ENCODE measurements at regions not wholly inside any gene's neighbourhood (a gene's known extent, or its start where the extent isn't known, plus 50 kb on each side); places are given as distances from the start of the nearest gene placed in this dataset.

DNA sequence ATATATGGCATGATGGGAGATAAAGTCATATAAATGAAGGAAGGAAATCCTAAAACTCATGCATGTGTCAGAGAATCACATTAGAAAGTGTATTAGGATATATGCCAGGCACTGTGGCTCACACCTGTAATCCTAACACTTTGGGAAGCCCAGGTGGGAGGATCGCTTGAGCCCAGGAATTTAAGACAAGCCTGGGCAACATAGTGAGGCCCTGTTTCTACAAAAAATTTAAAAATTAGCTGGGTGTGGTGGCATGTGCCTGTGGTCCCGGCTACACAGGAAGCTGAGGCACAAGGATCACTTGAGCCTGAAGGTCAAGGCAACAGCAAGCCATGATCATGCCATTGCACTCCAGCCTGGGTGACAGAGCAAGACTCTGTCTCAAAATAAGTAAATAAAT, 130.3 kb upstream of the ARID2 start:
- no peak overlapping the region for H3K4me3 ChIP-seq
- H3K36me3 ChIP-seq (ENCODE audit: control insufficient read depth in 4 of 4, insufficient read depth in 4 of 4, low read length in 4 of 4): no peaks in the 10 kb centered on the region
- no peak for DNase-seq
- no peak overlapping the region for H3K27ac ChIP-seq (ENCODE audit: low read depth in 1 of 2, low read length in 1 of 2)
- ATAC-seq (ENCODE audit: insufficient read depth, low FRiP score): no peak
- TF ChIP-seq, protein P1, sequence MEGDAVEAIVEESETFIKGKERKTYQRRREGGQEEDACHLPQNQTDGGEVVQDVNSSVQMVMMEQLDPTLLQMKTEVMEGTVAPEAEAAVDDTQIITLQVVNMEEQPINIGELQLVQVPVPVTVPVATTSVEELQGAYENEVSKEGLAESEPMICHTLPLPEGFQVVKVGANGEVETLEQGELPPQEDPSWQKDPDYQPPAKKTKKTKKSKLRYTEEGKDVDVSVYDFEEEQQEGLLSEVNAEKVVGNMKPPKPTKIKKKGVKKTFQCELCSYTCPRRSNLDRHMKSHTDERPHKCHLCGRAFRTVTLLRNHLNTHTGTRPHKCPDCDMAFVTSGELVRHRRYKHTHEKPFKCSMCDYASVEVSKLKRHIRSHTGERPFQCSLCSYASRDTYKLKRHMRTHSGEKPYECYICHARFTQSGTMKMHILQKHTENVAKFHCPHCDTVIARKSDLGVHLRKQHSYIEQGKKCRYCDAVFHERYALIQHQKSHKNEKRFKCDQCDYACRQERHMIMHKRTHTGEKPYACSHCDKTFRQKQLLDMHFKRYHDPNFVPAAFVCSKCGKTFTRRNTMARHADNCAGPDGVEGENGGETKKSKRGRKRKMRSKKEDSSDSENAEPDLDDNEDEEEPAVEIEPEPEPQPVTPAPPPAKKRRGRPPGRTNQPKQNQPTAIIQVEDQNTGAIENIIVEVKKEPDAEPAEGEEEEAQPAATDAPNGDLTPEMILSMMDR (IDR thresholded peaks at IDR 0.05; ENCODE audit: control extremely low read depth, extremely low read depth): no peak
- WGBS, 2 donors: 74 to 87% methylated on average over 2 of the region's 2 CpGs
- H3K9ac ChIP-seq (ENCODE audit: insufficient read depth in 1 of 2, low read length in 2 of 2): no peak overlapping the region
- no peaks in the 10 kb centered on the region for H3K4me1 ChIP-seq (ENCODE audit: control insufficient read depth in 5 of 5, insufficient read depth in 5 of 5, low read length in 5 of 5)
- peaks cover 0 to 8% (median 0%) of the 10 kb centered on the region in 3 donors for H3K27me3 ChIP-seq (ENCODE audit: control insufficient read depth in 3 of 3, insufficient read depth in 3 of 3, low read length in 2 of 3)
- no peaks in the 10 kb centered on the region for H3K9me3 ChIP-seq (ENCODE audit: control insufficient read depth in 4 of 4, insufficient read depth in 3 of 4, low read length in 3 of 4)

DNA sequence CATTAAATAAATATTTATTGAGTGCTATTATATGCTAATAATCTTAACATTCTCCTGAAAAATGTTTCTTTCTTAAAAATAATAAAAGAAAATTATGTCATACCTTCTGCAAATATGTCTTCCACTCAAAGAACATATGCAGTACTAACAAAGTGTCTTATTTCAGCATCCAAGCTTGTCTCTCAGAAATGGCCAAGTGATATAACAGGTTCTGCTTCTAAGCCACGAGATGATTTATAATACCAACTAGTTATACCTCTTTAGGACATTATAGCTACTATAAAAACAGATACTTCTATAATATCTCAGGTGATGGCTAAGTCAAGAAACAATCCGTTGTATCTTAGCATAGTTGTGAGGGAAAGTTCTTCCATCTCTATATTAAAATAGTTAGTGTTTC, 128.1 kb upstream of the ARID2 start:
- H3K9me3 ChIP-seq (ENCODE audit: control insufficient read depth in 4 of 4, insufficient read depth in 3 of 4, low read length in 3 of 4): peaks cover 0 to 5% (median 2%) of the 10 kb centered on the region in 4 donors

DNA sequence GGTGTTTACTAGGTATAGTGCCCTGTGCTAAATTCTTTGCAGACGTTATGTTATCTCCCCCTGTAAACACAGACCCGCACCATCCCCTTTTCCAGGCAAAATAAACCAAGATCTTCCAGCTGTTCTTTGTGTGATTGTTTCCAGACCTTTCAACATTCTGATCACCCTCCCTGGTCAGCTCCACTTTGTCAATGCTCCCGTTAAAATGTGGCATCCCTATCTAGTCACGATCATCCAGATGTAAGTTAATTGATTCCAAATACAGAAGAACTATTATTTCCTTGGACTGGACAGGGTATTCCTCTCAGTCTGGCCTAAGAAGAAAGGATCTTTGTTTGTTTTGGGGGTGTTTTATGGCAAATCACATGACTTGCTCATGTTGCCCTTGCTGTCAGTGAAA, 127.6 kb upstream of the ARID2 start:
- TF ChIP-seq, protein P1 (IDR thresholded peaks at IDR 0.05; ENCODE audit: control extremely low read depth, extremely low read depth): no peak
- Histone ChIP-seq H3K36me3 (ENCODE audit: control insufficient read depth in 4 of 4, insufficient read depth in 4 of 4, low read length in 4 of 4) (no peaks in the 10 kb centered on the region), H3K9me3 (ENCODE audit: control insufficient read depth in 4 of 4, insufficient read depth in 3 of 4, low read length in 3 of 4) (peaks cover 0 to 5% (median 2%) of the 10 kb centered on the region in 4 donors), H3K4me3 (no peak overlapping the region), H3K27ac (ENCODE audit: low read depth in 1 of 2, low read length in 1 of 2) (no peak overlapping the region), H3K27me3 (ENCODE audit: control insufficient read depth in 3 of 3, insufficient read depth in 3 of 3, low read length in 2 of 3) (peaks cover 0 to 5% (median 0%) of the 10 kb centered on the region in 3 donors), H3K9ac (ENCODE audit: insufficient read depth in 1 of 2, low read length in 2 of 2) (no peak overlapping the region), H3K4me1 (ENCODE audit: control insufficient read depth in 5 of 5, insufficient read depth in 5 of 5, low read length in 5 of 5) (no peaks in the 10 kb centered on the region)
- WGBS, 2 donors: 52 to 63% methylated on average over 4 of the region's 4 CpGs
- ATAC-seq (ENCODE audit: insufficient read depth, low FRiP score) (no peak), DNase-seq (no peak)

More for the DNA sequence above, 128.1 kb upstream of the ARID2 start:
- Histone ChIP-seq H3K4me1 (ENCODE audit: control insufficient read depth in 5 of 5, insufficient read depth in 5 of 5, low read length in 5 of 5) (no peaks in the 10 kb centered on the region), H3K9ac (ENCODE audit: insufficient read depth in 1 of 2, low read length in 2 of 2) (no peak overlapping the region), H3K27ac (ENCODE audit: low read depth in 1 of 2, low read length in 1 of 2) (no peak overlapping the region), H3K27me3 (ENCODE audit: control insufficient read depth in 3 of 3, insufficient read depth in 3 of 3, low read length in 2 of 3) (peaks cover 0 to 8% (median 0%) of the 10 kb centered on the region in 3 donors), H3K4me3 (no peak overlapping the region), H3K36me3 (ENCODE audit: control insufficient read depth in 4 of 4, insufficient read depth in 4 of 4, low read length in 4 of 4) (no peaks in the 10 kb centered on the region)
- DNase-seq: no peak
- ATAC-seq (ENCODE audit: insufficient read depth, low FRiP score): no peak
- WGBS, 2 donors: 79 to 94% methylated on average over 2 of the region's 2 CpGs
- TF ChIP-seq, protein P1 (IDR thresholded peaks at IDR 0.05; ENCODE audit: control extremely low read depth, extremely low read depth): no peak

DNA sequence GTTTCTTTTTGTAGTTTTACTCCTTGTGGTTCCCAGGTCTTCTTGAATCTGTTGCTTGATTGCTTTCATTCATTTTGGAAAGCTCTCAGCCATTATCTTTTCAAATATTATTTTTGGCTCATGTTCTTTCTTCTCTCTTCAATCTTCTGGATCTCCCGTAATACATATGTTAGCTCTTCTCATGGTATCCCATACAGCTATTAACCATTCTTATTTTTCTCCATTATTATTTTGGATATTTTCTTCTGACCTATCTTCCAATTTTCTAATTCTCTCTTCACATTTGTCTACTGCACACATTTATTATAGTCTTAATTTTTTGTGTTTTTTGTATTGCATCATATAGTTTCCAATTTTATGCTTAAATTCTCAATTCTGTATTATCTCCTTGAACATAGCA, 123.9 kb upstream of the ARID2 start:
- WGBS, 2 donors: 96 to 97% methylated on average over 1 of the region's 1 CpG
- ATAC-seq (ENCODE audit: insufficient read depth, low FRiP score): no peak
- Histone ChIP-seq H3K9ac (ENCODE audit: insufficient read depth in 1 of 2, low read length in 2 of 2) (no peak overlapping the region), H3K4me1 (ENCODE audit: control insufficient read depth in 5 of 5, insufficient read depth in 5 of 5, low read length in 5 of 5) (no peaks in the 10 kb centered on the region), H3K36me3 (ENCODE audit: control insufficient read depth in 4 of 4, insufficient read depth in 4 of 4, low read length in 4 of 4) (no peaks in the 10 kb centered on the region), H3K9me3 (ENCODE audit: control insufficient read depth in 4 of 4, insufficient read depth in 3 of 4, low read length in 3 of 4) (peaks cover 0 to 5% (median 2%) of the 10 kb centered on the region in 4 donors), H3K27me3 (ENCODE audit: control insufficient read depth in 3 of 3, insufficient read depth in 3 of 3, low read length in 2 of 3) (peaks cover 0 to 2% (median 0%) of the 10 kb centered on the region in 3 donors), H3K4me3 (no peak overlapping the region), H3K27ac (ENCODE audit: low read depth in 1 of 2, low read length in 1 of 2) (no peak overlapping the region)
- DNase-seq: no peak
- TF ChIP-seq, protein P1 (IDR thresholded peaks at IDR 0.05; ENCODE audit: control extremely low read depth, extremely low read depth): no peak
